Colonic mucosa (tissue), 4 donors: ENCODE measurements at regions not wholly inside any gene's neighbourhood (a gene's known extent, or its start where the extent isn't known, plus 50 kb on each side); places are given as distances from the start of the nearest gene placed in this dataset.

Experiments used
- DNase-seq: peaks from one replicate; pipeline ENCODE4 v3.0.0-alpha.2; 2020
- H3K27ac ChIP-seq: fragments of 200-600 bp; one replicate; pipeline ENCODE4 v1.8.0; 2021
- H3K27me3 ChIP-seq: fragments of 200-600 bp; one replicate; pipeline ENCODE4 v1.8.0; 2021
- H3K36me3 ChIP-seq: fragments of 200-600 bp; one replicate; pipeline ENCODE4 v1.8.0; 2021
- H3K4me1 ChIP-seq: fragments of 200-600 bp; one replicate; pipeline ENCODE4 v1.8.0; 2021; ENCODE audit warnings: mild to moderate bottlenecking
- H3K4me3 ChIP-seq: fragments of 200-600 bp; one replicate; pipeline ENCODE4 v1.8.0; 2021
- H3K9ac ChIP-seq, 2 donors: one replicate each; pipeline ENCODE4 v1.7.0; 2013; ENCODE audit warnings: control low read depth in 2 of 2, low read depth in 2 of 2, low read length in 2 of 2
- H3K9me3 ChIP-seq: fragments of 200-600 bp; one replicate; pipeline ENCODE4 v1.8.0; 2021
- CTCF ChIP-seq: fragments of 200-600 bp; IDR thresholded peaks from one replicate; pipeline ENCODE4 v1.8.0; 2022; ENCODE audit warnings: antibody characterized with exemption, mild to moderate bottlenecking
- intact Hi-C: fragments of 100-400 bp; cut with DNase I; formaldehyde crosslinking; loops from one replicate; pipeline ENCODE4 v1.14.1; 2022
- donor health status: healthy.
- donor health status: DM: no; HTN: no; CAD: no.
- donor health status: DM: no; HTN: no; CAD: no.

- intact Hi-C loops, result no loop called here
- Histone ChIP-seq H3K27ac (no peak overlapping the region), H3K9me3 (no peaks in the 10 kb centered on the region), H3K36me3 (no peaks in the 10 kb centered on the region), H3K27me3 (no peaks in the 10 kb centered on the region), H3K9ac (no peak overlapping the region), H3K4me1 (no peaks in the 10 kb centered on the region), H3K4me3 (no peak overlapping the region)
- no peak for TF ChIP-seq CTCF
- no peak for DNase-seq
Measured at GRCh38 chr12:125794401-125794800, 729.2 kb downstream of the AACS start.

- no peaks in the 10 kb centered on the region for H3K4me1 ChIP-seq
- intact Hi-C loops, result no loop called here
- H3K27me3 ChIP-seq, result no peaks in the 10 kb centered on the region
- no peaks in the 10 kb centered on the region for H3K9me3 ChIP-seq
- no peak overlapping the region for H3K4me3 ChIP-seq
- no peak overlapping the region for H3K27ac ChIP-seq
- no peak for DNase-seq
- no peak overlapping the region for H3K9ac ChIP-seq
- TF ChIP-seq CTCF, result no peak
- no peaks in the 10 kb centered on the region for H3K36me3 ChIP-seq
Measured at GRCh38 chr12:125797421-125798175, 732.4 kb downstream of the AACS start.

GRCh38 chr12:125804660-125805059 is 739.4 kb downstream of the AACS start:
- no peak for DNase-seq
- no peak overlapping the region for H3K9ac ChIP-seq
- no peaks in the 10 kb centered on the region for H3K9me3 ChIP-seq
- intact Hi-C loops, result no loop called here
- no peak for TF ChIP-seq CTCF
- no peaks in the 10 kb centered on the region for H3K27me3 ChIP-seq
- no peaks in the 10 kb centered on the region for H3K4me1 ChIP-seq
- no peaks in the 10 kb centered on the region for H3K36me3 ChIP-seq
- H3K4me3 ChIP-seq, result no peak overlapping the region
- H3K27ac ChIP-seq, result no peak overlapping the region

- H3K27ac ChIP-seq, result no peak overlapping the region
- intact Hi-C loops, result no loop called here
- no peak for DNase-seq
- H3K9ac ChIP-seq, result no peak overlapping the region
- no peak for TF ChIP-seq CTCF
- H3K9me3 ChIP-seq, result no peaks in the 10 kb centered on the region
- no peaks in the 10 kb centered on the region for H3K4me1 ChIP-seq
- H3K4me3 ChIP-seq, result no peak overlapping the region
- H3K27me3 ChIP-seq, result no peaks in the 10 kb centered on the region
- H3K36me3 ChIP-seq, result no peaks in the 10 kb centered on the region
Measured at GRCh38 chr12:125824276-125824675, 759.0 kb downstream of the AACS start.

GRCh38 chr12:125835852-125836251 is 770.6 kb downstream of the AACS start:
- intact Hi-C loops, result no loop called here
- no peak overlapping the region for H3K9ac ChIP-seq
- no peak for DNase-seq

More at GRCh38 chr12:125835852-125836251, 770.6 kb downstream of the AACS start:
- Histone ChIP-seq H3K9me3 (no peaks in the 10 kb centered on the region), H3K4me1 (no peaks in the 10 kb centered on the region), H3K27ac (no peak overlapping the region), H3K27me3 (no peaks in the 10 kb centered on the region), H3K36me3 (no peaks in the 10 kb centered on the region), H3K4me3 (no peak overlapping the region)
- no peak for TF ChIP-seq CTCF
